CD14-positive monocyte (primary cell): ENCODE measurements at regions not wholly inside any gene's neighbourhood (a gene's known extent, or its start where the extent isn't known, plus 50 kb on each side); places are given as distances from the start of the nearest gene placed in this dataset.

Experiments used
- DNase-seq, 3 donors: peaks; one replicate each; pipeline ENCODE4 v3.0.0-alpha.2; 2011 to 2022
- H2AFZ ChIP-seq: 2 replicates; pipeline ENCODE4 v1.6.0; 2012; ENCODE audit warnings: mild to moderate bottlenecking, low read depth, low read length, inconsistent platforms; ENCODE audit not compliant: insufficient read depth, poor library complexity, severe bottlenecking
- H3K27ac ChIP-seq, 2 donors: 1 replicate in 1 of 2; 2 replicates in 1 of 2; pipeline ENCODE4 v1.5.1; 2012 to 2013; ENCODE audit warnings: low read length in 2 of 2, control low read depth in 1 of 2, inconsistent platforms in 1 of 2, low read depth in 1 of 2, mild to moderate bottlenecking in 1 of 2
- H3K27me3 ChIP-seq, 2 donors: one replicate each; pipeline versions ENCODE4 v1.6.0 to v1.6.1; 2011 to 2013; ENCODE audit warnings: low read length in 2 of 2; ENCODE audit not compliant: control insufficient read depth in 2 of 2, insufficient read depth in 2 of 2
- H3K36me3 ChIP-seq, 2 donors: replicated peaks in 1 of 2; 1 replicate in 1 of 2; 2 replicates in 1 of 2; pipeline versions ENCODE4 v1.5.1 to v1.6.1; 2012 to 2013; ENCODE audit warnings: low read length in 2 of 2, control low read depth in 1 of 2, inconsistent platforms in 1 of 2, mild to moderate bottlenecking in 1 of 2; ENCODE audit not compliant: insufficient read depth in 2 of 2, control insufficient read depth in 1 of 2
- H3K4me1 ChIP-seq, 2 donors: 1 replicate in 1 of 2; 2 replicates in 1 of 2; pipeline versions ENCODE4 v1.5.1 to v1.6.1; 2012 to 2013; ENCODE audit warnings: low read length in 2 of 2, control low read depth in 1 of 2, inconsistent platforms in 1 of 2, mild to moderate bottlenecking in 1 of 2, moderate library complexity in 1 of 2; ENCODE audit not compliant: insufficient read depth in 2 of 2, control insufficient read depth in 1 of 2
- H3K4me2 ChIP-seq: replicated peaks from 2 replicates; pipeline ENCODE3; 2012; ENCODE audit warnings: low read length, moderate library complexity, mild to moderate bottlenecking; ENCODE audit not compliant: poor library complexity, severe bottlenecking; ENCODE audit errors: extremely low read depth
- H3K4me3 ChIP-seq, 3 experiments: fragments of 200-600 bp in 1 of 3; sonication (generic) in 1 of 3; replicated peaks in 1 of 3; 1 replicate in 2 of 3; 2 replicates in 1 of 3; pipeline ENCODE4 v1.5.1; 2011 to 2013; ENCODE audit warnings: low read length in 3 of 3, mild to moderate bottlenecking in 3 of 3, control low read depth in 2 of 3, low read depth in 2 of 3, inconsistent platforms in 1 of 3, moderate library complexity in 1 of 3
- H3K79me2 ChIP-seq: 2 replicates; pipeline ENCODE4 v1.6.0; 2012; ENCODE audit warnings: mild to moderate bottlenecking, control low read depth, inconsistent platforms, low read length, moderate library complexity; ENCODE audit not compliant: insufficient read depth
- H3K9ac ChIP-seq: 2 replicates; pipeline ENCODE4 v1.6.0; 2017; ENCODE audit warnings: low read length, mild to moderate bottlenecking; ENCODE audit not compliant: insufficient read depth, poor library complexity, severe bottlenecking
- H3K9me3 ChIP-seq, 2 donors: replicated peaks in 1 of 2; 1 replicate in 1 of 2; 2 replicates in 1 of 2; pipeline versions ENCODE4 v1.5.1 to v1.6.1; 2012 to 2013; ENCODE audit warnings: low read length in 2 of 2, control low read depth in 1 of 2; ENCODE audit not compliant: control insufficient read depth in 1 of 2, insufficient read depth in 1 of 2
- H4K20me1 ChIP-seq: 2 replicates; pipeline ENCODE4 v1.6.0; 2012; ENCODE audit warnings: mild to moderate bottlenecking, low read length, control low read depth, moderate library complexity; ENCODE audit not compliant: insufficient read depth
- H3K27ac Mint-ChIP-seq, 7 donors: one replicate each; pipeline ENCODE4 v1.8.0; 2020; ENCODE audit warnings: mild to moderate bottlenecking in 7 of 7, mixed read lengths in 7 of 7, moderate library complexity in 6 of 7, inconsistent platforms in 2 of 7
- H3K27me3 Mint-ChIP-seq, 3 donors: one replicate each; pipeline ENCODE4 v1.8.0; 2021 to 2022; ENCODE audit warnings: low read depth in 3 of 3, mild to moderate bottlenecking in 3 of 3, mixed read lengths in 3 of 3, moderate library complexity in 3 of 3, inconsistent platforms in 1 of 3
- H3K36me3 Mint-ChIP-seq, 2 donors: one replicate each; pipeline ENCODE4 v1.8.0; 2020; ENCODE audit warnings: mixed read lengths in 2 of 2, inconsistent platforms in 1 of 2, mild to moderate bottlenecking in 1 of 2
- H3K4me1 Mint-ChIP-seq: one replicate; pipeline ENCODE4 v1.8.0; 2020; ENCODE audit warnings: mild to moderate bottlenecking, mixed read lengths
- H3K4me3 Mint-ChIP-seq, 2 donors: one replicate each; pipeline ENCODE4 v1.8.0; 2020; ENCODE audit warnings: mild to moderate bottlenecking in 2 of 2, mixed read lengths in 2 of 2, moderate library complexity in 1 of 2
- H3K9me3 Mint-ChIP-seq, 7 donors: one replicate each; pipeline ENCODE4 v1.8.0; 2020 to 2022; ENCODE audit warnings: mixed read lengths in 7 of 7, mild to moderate bottlenecking in 6 of 7, moderate library complexity in 6 of 7, inconsistent platforms in 2 of 7
- WGBS: methylation state at CpG from one replicate; pipeline ENCODE4 v1.1.5; 2013; ENCODE audit warnings: missing lambda C conversion rate; ENCODE audit not compliant: insufficient coverage; 5-methylcytosine and 5-hydroxymethylcytosine counted together
- intact Hi-C, 2 donors: fragments of 100-400 bp; cut with micrococcal nuclease; formaldehyde crosslinking; loops; one replicate each; pipeline versions ENCODE4 v1.15.0 to v1.15.1; 2023
- TF ChIP-seq, protein P1 (sequence below): fragments of 200-600 bp; IDR thresholded peaks from one replicate; pipeline ENCODE4 v1.8.0; 2022; ENCODE audit warnings: antibody characterized with exemption, mild to moderate bottlenecking

DNA sequence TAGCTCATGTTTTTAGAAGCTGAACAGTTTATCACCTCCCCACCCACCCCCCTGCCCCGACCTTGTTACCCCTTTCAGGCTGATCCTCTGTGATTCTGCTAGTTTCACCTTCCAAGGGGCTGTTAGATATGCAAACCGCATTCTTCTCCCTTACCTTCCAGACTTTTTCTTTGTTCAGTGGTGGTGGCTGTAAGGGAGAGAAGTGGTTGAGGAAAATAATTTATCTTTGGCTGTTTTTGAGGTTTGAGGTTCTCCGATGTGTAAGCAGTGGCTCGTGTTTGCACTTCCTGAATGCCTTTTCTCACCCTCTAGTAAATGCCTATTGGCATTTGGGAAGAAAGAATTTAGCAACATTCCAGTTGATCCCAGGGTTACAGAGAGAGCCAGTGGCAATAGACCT, 69.4 kb upstream of the KCNG1 start:
- peaks cover 27 to 34% of the 10 kb centered on the region in 2 donors for H3K27me3 ChIP-seq
- Mint-ChIP-seq H3K9me3 (peaks cover 0 to 2% (median 0%) of the 10 kb centered on the region in 7 donors), H3K4me3 (peak overlapping the region in 1 of 2 donors; percentile 16), H3K4me1 (peaks cover 6% of the 10 kb centered on the region), H3K27me3 (peaks cover 23 to 46% (median 37%) of the 10 kb centered on the region in 3 donors), H3K36me3 (no peaks in the 10 kb centered on the region), H3K27ac (no peak overlapping the region)
- H3K27ac ChIP-seq, result no peak overlapping the region
- no peak overlapping the region for H3K9ac ChIP-seq
- no peak overlapping the region for H3K4me2 ChIP-seq
- no peak overlapping the region for H2AFZ ChIP-seq
- no peaks in the 10 kb centered on the region for H3K36me3 ChIP-seq
- H3K79me2 ChIP-seq, result no peaks in the 10 kb centered on the region
- no peaks in the 10 kb centered on the region for H4K20me1 ChIP-seq
- intact Hi-C loops, result no loop called here
- TF ChIP-seq, protein P1, sequence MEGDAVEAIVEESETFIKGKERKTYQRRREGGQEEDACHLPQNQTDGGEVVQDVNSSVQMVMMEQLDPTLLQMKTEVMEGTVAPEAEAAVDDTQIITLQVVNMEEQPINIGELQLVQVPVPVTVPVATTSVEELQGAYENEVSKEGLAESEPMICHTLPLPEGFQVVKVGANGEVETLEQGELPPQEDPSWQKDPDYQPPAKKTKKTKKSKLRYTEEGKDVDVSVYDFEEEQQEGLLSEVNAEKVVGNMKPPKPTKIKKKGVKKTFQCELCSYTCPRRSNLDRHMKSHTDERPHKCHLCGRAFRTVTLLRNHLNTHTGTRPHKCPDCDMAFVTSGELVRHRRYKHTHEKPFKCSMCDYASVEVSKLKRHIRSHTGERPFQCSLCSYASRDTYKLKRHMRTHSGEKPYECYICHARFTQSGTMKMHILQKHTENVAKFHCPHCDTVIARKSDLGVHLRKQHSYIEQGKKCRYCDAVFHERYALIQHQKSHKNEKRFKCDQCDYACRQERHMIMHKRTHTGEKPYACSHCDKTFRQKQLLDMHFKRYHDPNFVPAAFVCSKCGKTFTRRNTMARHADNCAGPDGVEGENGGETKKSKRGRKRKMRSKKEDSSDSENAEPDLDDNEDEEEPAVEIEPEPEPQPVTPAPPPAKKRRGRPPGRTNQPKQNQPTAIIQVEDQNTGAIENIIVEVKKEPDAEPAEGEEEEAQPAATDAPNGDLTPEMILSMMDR, result no peak
- WGBS, result no CpG with 5 or more reads among the region's 4 CpGs
- H3K9me3 ChIP-seq, result no peaks in the 10 kb centered on the region
- H3K4me1 ChIP-seq, result no peaks in the 10 kb centered on the region
- no peak overlapping the region for H3K4me3 ChIP-seq
- DNase-seq, result no peak

DNA sequence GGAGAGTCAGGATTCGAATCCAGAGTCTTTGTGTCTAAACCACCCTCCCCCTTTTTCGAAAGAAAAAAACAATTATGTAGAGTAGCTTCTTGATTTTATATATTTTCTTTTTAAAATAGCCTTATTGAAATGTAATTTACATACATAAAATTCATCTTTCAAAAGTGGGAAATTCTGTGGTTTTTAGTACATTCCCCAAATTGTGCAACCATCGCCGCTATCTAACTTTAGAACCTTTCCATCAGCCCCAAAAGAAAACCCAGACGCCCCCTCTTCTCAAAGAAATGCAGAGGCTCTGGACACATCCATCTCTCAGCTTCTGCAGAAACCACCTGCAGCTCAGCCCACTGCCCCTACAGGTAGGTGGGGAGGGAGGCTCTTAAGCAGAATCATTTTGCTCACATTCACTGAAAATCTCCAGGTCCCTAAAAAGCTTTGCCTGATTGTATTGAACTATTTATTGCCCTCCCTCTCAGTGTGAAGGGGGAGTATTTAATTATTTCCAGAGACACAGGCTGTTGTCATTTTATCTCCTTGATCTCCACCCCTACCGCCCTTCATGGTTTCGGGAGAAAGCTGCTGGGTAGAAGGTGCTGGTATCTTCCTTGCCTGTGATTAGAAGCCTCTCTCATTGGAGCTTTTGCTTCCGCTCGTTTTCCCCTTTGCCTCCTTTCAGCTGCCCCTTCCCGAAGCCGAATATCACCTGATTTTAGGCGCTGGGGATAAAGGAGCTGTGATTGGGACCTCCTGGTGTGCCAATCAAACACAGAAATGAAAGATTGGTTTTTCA, 68.7 kb upstream of the KCNG1 start:
- intact Hi-C loops, result no loop called here
- no peak overlapping the region for H3K9ac ChIP-seq
- H3K4me3 ChIP-seq, result no peak overlapping the region
- no peak overlapping the region for H2AFZ ChIP-seq
- H3K27me3 Mint-ChIP-seq, result peaks cover 21 to 46% (median 38%) of the 10 kb centered on the region in 3 donors
- peaks cover 6% of the 10 kb centered on the region for H3K4me1 Mint-ChIP-seq
- H3K4me1 ChIP-seq, result no peaks in the 10 kb centered on the region
- no peaks in the 10 kb centered on the region for H3K36me3 Mint-ChIP-seq
- H4K20me1 ChIP-seq, result no peaks in the 10 kb centered on the region
- peaks cover 27 to 37% of the 10 kb centered on the region in 2 donors for H3K27me3 ChIP-seq
- H3K4me3 Mint-ChIP-seq, result peak overlapping the region in 1 of 2 donors; percentile 56
- no peaks in the 10 kb centered on the region for H3K9me3 ChIP-seq
- peaks cover 0 to 2% (median 0%) of the 10 kb centered on the region in 7 donors for H3K9me3 Mint-ChIP-seq
- H3K27ac Mint-ChIP-seq, result peak overlapping the region in 1 of 7 donors; percentile 60
- DNase-seq, result no peak
- H3K27ac ChIP-seq, result no peak overlapping the region
- WGBS, result 0% methylated on average over 1 of the region's 12 CpGs
- H3K4me2 ChIP-seq, result no peak overlapping the region
- no peaks in the 10 kb centered on the region for H3K79me2 ChIP-seq
- H3K36me3 ChIP-seq, result no peaks in the 10 kb centered on the region
- TF ChIP-seq, protein P1, result no peak
